DMS79 (cell line): ENCODE measurements at regions not wholly inside any gene's neighbourhood (a gene's known extent, or its start where the extent isn't known, plus 50 kb on each side); places are given as distances from the start of the nearest gene placed in this dataset.
"Not testable (repeated sequence)": the region's sequence is repeated elsewhere in the genome, so short reads cannot be mapped to it uniquely, and the experiment has no call there.

Experiments used
- DNase-seq: peaks from one replicate; lab custom pipeline; 2025; lab: John Stamatoyannopoulos, UW

DNA sequence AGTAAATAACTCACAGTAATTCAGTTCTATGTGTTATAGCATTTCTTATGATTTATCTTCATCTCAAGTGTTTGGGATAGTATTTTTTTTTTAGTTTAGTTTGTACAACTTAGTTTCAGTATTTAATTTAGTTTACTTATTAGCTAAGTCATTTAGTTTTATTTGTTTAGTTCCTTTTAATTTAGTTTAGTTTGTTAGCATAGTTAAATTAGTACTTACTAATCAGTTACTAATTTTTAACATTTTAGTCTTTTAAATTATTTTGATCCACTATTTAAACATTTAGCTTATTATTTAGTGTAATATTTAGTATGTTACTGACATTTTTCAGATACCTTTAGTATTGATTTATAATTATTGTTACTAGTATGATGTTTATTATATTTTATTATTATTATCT lies 85.2 kb upstream of the SIPA1L2 start:
- DNase-seq: no peak

DNA sequence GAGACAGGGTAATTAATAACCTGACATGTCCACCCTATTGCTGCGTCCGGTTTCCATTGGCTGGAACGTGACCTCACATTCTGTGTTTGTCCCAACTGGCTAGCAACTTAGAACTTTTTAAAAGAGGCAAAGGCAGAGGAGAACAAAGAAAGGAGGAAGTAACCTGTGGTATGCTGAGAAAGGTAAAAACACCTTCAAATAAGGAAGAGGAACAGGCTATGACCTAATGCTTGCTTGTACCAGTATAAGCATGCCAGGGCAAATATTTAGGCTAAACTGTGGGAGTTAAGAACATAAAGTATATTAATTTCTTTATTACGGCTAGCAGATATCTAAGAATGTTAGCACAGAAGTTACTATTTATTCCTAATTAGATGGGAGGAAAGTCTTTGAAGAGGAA lies 87.3 kb upstream of the MAP10 start:
- DNase-seq: not testable (repeated sequence)

DNA sequence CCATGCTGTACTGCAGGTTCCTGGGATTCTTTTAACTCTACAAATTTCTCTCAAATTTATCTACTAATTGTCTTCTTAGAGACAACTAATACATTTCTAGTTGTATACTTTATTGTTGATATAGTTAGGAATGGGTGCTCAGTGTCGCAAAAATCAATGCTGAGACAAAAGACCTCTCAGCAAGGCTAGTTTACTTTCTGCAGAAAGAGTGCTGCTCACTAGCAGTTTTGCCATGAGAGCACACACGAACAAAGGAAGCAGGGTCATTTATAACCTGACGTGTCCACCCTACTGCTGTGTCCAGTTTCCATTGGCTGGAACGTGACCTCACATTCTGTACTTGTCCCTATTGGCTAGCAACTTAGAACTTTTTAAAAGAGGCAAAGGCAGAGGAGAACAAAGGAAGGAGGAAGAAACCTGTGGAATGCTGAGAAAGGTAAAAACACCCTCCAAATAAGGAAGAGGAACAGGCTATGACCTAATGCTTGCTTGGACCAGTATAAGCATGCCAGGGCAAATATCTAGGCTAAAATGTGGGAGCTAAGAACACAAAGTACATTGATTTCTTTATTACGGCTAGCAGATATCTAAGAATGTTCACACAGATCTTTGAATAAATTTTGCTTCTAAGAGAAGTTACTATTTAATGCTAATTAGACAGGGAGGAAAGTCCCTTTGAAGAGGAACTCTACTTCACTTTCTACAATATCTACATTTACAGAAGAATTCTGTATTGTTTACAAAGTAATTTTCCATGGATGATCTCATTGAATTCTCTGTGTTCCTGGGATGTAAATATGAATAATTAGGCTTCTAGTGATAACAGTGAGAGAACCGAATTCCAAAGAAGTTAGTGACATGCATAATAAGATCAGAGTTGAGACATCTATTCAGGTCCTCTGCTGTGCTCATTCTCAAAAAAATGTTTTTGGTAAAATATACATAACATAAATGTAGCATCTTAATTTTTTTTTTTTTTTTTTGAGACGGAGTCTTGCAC lies 86.0 kb upstream of the MAP10 start:
- DNase-seq: no peak

- no peak for DNase-seq
These were observed 82.6 kb upstream of the MAP10 start for GRCh38 chr1:232722626-232723025.

DNA sequence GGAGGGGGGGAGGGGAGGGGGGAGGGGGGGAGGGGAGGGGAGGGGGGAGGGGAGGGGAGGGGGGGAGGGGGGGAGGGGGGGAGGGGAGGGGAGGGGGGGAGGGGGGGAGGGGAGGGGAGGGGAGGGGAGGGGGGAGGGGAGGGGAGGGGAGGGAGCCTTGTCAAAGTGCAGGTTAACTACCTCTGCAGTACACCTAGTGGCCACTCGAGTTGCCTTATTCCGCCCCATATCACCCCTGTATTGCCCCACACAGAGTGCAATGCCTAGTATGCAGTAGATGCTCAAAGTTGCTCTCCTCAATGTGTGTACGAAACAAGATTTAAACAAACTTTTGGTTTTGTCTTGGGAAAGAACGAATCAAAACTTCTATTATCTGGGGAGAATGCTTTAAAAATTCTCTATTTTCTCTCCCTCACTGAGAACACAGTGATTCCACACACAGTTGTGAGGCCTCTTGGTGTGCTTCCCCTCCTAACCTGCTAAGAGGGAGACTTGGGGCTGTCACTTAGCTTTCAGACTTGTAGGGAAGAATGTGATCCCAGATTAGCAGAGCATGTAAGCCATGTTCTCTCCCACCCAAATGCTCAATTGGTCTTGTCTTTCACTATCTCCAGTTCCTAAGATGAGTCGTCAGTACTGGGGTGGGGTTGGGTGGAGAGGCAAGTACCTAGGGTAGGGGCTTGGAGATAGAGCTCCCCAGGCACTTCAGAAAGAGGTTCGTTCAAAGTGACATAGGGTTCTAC lies 79.7 kb upstream of the MAP10 start:
- DNase-seq: no peak

GRCh38 chr1:232726048-232726779 lies 79.0 kb upstream of the MAP10 start:
- no peak for DNase-seq

GRCh38 chr1:232728507-232729263 lies 76.5 kb upstream of the MAP10 start:
- no peak for DNase-seq

GRCh38 chr1:232732344-232732910 lies 72.8 kb upstream of the MAP10 start:
- DNase-seq: no peak

DNA sequence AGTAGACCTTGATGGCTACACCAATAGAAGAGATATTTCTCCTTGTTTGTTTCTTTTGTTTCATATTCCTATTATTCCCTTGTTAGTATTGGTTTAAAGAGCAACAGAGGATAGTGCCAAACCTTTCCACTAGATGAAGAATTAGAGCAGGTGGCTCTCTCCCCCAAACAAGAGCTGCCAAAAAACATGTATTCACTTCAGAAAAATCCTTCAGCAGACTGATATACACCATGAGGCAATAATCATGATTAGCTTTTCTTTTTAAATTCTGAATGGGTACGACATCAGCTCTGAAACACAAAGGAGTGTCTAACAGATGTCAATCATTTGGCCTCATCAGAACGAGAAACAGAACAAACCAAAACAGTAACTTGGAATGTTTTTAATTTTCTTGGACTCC lies 67.3 kb upstream of the MAP10 start:
- DNase-seq: no peak

DNA sequence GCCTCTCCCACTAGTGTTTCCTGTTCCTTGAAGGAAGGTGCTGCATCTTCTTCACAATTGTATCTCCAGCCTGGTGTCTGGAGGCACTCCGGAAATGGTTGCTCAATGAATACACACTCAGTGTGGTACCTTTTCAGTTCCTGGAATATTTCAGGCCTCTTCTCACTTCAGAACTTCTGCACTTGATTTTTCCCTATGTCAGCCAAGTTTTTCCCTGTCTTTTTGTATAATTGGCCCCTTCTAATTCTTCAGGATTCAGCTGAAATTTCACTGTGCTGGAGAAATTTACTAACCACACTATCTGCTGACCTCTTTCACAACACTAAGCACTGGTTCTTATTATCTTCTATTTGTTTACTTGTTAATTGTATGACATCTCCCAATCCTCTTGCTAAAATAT lies 61.2 kb upstream of the MAP10 start:
- DNase-seq: no peak

GRCh38 chr1:232744847-232745246 lies 60.4 kb upstream of the MAP10 start:
- DNase-seq: no peak

- not testable (repeated sequence) for DNase-seq
These were observed 59.5 kb upstream of the MAP10 start for GRCh38 chr1:232745698-232746097.

DNA sequence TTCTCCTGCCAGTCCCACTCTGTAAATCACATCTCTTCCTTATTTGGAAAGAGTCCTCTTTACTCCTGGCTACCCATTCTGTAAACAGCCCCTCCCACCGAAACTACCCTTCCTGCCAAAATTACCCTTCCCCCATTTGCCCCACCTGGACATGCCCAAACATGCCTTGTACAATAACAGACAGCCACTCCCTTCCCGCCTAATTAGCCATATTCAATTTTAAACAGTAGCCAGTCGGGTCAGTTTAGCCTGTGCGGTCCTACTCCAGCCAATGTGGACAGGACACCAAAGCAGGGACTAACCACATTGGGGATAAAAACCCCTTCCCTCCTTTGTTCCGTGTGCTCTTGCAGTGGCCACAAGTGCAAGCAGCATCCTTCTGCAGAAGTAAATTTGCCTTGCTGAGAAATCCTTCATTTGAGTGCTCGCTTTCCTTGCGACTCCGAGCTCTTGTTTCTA lies 56.3 kb upstream of the MAP10 start:
- DNase-seq: no peak

DNA sequence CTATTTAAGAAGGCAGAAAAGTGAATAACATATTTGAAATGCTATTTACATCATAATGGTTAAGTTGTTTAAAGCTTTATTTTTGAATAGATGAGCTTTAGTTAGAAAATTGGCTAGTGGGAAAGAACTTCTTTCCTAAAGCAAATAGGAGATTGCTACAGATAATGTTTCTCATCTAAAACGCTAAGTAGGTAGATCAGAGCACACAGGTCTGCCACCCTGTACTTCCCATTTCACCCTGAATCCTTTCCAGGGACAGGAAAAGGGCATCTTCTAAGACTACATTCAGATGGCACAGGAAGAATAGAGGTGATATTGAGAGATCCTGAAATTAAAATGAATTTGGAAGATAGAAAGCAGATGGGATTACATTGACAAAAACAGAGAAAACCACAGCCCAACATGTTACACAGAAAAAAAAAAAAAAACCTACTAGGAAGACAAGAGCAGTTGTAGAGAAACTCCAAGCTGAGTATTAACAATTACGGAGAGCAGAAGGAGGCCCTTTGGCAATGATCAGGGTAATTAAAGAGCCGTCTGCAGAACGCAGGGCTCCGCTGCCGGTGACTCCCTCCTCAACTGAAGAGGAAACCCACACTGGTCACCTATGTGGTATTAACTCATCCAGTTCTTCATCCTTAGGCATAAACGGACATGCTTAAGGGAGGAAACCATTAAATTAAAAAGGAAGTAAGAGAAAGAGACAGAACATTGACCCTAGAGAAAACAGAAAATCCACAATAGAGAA lies 53.6 kb upstream of the MAP10 start:
- DNase-seq: no peak

- DNase-seq: no peak
These were observed 52.9 kb upstream of the MAP10 start for GRCh38 chr1:232752365-232752764.

DNA sequence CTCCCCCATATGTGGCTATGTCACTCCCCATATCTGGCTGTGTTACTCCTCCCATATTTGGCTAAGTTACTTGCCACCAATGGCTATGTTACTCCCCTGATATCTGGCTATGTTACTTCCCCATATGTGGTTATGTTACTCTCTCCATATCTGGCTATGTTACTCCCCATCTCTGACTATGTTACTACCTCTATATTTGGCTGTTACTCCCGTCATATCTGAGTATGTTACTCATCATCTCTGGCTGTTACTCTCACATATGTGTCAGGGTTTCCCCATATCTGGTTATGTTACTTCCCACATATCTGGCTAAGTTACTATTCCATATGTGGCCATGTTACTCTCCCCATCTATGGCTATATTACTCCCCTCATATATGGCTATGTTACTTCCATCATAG lies 50.3 kb upstream of the MAP10 start:
- no peak for DNase-seq
